ENCODE measurements at regions not wholly inside any gene's neighbourhood (a gene's known extent, or its start where the extent isn't known, plus 50 kb on each side); places are given as distances from the start of the nearest gene placed in this dataset.

GRCh38 chr10:6763423-6763822 lies 183.3 kb upstream of the PRKCQ start:
- no peak for DNase-seq

GRCh38 chr10:6763001-6763400 lies 182.9 kb upstream of the PRKCQ start:
- DNase-seq: no peak

DNA sequence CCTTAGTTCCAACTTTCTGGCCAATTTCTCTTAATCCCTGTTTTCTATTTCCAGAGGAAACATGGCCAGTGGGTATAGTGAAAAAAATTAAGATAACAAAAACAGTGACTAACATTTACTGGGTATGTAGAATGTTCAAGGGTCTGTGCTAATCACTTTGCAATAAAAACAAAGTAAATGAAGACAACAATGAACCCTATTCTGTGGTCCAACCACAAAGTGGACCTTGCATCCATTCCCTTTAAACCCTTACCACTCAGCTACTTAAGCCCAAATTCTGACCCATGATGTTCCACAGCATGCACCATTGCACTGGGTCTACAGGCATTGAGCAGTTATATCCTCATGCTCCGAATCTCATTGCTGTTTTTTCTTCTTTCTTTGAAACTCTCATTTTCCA lies 179.9 kb upstream of the PRKCQ start:
- DNase-seq: no peak

- no peak for DNase-seq
These were observed 177.1 kb upstream of the PRKCQ start for GRCh38 chr10:6757158-6757557.

GRCh38 chr10:6756716-6757115 lies 176.6 kb upstream of the PRKCQ start:
- no peak for DNase-seq

GRCh38 chr10:6755781-6756460 lies 175.8 kb upstream of the PRKCQ start:
- no peak for DNase-seq

GRCh38 chr10:6753644-6754043 lies 173.6 kb upstream of the PRKCQ start:
- DNase-seq: no peak

DNA sequence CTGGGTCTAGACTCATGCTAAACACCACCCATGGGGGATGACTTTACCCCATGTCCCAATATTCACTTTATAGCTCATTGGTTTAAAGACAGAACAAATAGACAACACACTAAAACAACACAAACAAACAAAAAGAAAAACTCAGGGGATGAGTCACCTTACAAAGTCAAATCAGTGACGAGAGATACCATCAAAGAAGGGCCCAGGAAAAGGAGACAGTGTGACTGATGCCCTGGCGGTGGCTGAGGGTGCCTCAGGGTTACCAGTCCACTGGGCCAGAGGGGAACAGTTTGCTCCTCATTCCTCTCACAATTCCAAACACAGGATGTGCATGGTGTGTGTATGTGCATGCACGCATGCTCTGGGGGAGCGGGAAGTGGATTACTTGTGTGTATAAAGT lies 171.3 kb upstream of the PRKCQ start:
- DNase-seq: no peak

GRCh38 chr10:6748981-6749635 lies 169.0 kb upstream of the PRKCQ start:
- no peak for DNase-seq

GRCh38 chr10:6748029-6748428 lies 168.0 kb upstream of the PRKCQ start:
- DNase-seq: no peak

DNA sequence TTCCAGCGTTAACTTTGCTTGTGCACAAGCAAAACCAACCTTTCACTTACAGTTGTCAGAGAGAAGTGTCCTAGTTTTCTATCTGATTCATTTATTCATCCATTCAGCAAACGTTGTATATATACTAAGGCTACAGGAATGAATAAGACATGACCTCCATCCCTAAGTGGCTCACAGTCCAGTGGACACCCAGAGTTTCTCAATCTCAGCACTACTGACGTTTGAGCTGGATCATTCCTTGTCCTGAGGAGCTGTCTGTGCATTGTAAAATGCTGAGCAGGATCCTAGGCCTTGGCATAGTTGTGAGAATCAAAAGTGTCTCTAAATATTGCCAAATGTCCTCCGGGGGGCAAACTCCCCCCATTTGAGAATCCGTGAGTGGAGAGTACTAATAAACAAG lies 166.7 kb upstream of the PRKCQ start:
- DNase-seq: no peak

DNA sequence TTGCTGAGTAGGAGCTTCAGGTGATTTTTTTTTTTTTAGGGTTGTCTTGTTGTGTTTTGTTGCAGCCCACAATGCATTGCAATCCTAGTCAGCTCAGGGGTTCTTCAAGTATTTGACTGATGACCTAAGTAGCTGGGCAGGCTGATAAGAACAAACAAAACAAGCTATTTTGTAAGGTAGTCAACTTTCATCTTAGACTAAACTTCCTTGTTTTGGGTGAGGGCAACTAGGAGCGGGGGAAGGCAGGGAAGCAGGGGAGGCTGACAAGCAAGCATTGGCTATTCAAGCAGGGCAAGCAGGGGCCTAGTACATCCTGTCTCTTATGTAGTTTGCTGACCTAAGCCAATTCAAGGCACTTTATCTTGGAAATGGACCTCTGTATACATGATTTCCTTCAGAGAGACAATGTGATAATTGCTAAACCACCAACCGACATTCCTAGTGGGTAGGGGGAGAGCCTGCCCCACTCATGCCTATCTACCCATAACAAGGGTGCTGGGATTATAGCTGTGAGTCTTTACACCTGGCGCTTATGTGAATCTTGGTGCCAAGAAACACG lies 163.3 kb upstream of the PRKCQ start:
- DNase-seq: no peak

DNA sequence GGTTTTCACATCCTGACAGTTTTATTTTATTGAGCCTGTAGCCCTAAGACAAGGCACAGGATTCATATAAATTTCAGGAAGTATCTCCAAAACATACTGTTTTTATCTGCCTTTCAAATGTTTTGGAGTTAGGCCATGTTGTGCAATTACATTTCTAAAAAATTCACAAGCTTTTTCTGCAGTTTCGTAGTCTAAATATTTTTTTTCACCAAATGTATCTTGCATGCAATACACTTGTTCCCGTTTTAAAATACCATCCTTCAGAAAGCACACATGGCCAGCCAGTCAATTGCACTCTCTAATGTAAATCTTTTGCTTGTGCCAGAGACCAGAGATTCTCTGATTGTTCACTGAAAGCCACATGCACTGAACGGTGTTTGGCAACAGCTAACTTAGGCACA lies 161.5 kb upstream of the PRKCQ start:
- DNase-seq: no peak

DNA sequence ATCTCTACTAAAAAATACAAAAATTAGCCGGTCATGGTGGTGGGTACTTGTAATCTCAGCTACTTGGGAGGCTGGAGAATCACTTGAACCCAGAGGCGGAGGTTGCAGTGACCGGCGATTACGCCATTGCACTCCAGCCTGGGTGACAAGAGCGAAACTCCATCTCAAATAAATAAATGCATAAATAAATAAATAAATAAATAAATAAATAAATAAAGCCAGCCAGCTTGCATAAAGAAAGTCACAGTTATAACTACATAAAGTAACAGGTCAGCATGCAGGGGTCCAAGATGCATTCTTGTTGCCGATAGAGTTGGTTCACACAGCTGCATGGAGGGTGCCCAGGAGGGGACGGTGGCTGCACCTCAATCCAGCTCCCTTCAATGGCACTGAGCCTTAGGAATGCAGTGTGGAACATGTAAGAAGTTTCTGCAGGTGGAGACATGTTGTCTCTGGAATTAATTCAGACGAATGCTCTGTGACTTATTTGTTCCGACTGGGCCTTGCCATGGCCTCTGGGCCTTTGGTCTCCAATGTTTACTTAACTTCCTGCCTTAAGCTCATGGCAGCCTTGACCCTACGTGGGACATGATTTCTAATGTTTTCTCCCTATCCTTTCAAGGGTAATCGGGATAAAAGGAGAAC lies 159.6 kb upstream of the PRKCQ start:
- DNase-seq: no peak

- DNase-seq: no peak
These were observed 158.2 kb upstream of the PRKCQ start for GRCh38 chr10:6738112-6738768.

DNA sequence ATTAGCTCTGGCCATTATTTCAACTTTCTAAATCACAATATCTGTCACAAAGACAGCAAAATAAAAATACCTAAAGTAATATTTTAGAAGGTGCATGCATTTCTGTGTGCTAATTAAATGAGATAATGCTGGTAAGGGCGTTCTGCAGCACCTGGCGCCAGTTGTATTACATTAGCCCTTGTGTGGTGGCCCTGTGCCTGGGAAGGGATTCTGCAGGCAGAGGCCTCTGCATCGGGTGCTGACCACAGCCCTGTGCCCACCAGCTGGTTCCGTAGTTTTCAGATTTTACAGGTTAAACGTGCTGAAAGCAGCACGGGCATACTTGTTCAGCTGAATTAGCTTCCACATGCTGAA lies 157.7 kb upstream of the PRKCQ start:
- DNase-seq: no peak

- no peak for DNase-seq
These were observed 157.1 kb upstream of the PRKCQ start for GRCh38 chr10:6737080-6737641.

DNA sequence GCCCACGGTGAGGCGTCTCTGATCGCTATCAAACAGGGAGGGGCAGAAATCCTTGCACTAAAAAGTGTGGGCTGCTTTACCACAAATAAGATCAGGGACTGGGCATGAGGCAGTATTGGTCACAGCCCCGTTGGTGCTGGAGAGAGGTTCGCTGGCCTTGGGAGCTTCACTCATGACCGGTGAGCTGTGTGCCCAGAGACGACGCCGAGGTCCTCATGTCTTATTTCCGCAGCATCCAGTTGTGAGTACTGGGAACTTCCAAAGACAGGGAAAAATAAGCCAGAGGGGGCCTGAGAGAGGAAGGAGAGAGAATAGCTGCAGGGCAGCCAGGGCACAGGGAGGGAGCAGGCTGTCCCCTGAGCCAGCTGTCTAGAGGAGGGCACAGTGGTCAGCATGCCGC lies 154.2 kb upstream of the PRKCQ start:
- DNase-seq: no peak

DNA sequence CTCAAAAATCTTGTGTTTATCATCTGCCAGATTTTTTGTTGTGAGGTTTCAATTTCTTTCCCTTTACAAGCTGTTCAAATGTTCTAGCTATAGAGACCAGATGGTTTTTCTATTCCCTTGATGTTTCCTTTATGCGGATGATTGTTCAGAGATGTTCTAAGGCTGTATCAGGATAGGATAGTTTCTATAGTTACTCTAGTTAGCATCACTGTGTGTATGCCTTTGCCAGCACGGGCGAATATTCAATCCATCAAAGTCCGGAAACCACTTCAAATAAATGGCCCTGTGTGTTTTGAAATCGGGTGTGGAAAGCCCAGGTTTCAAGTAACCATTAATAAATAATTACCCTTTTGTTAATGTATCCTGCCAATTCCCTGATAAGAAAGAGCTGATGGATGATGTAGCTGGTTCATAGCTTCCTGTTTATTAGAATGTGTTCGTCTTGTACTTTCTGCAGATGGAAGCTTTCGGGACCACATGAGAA lies 149.8 kb upstream of the PRKCQ start:
- no peak for DNase-seq

GRCh38 chr10:6729071-6729774 lies 149.1 kb upstream of the PRKCQ start:
- DNase-seq: no peak

- DNase-seq: no peak
These were observed 146.8 kb upstream of the PRKCQ start for GRCh38 chr10:6726924-6727323.

DNA sequence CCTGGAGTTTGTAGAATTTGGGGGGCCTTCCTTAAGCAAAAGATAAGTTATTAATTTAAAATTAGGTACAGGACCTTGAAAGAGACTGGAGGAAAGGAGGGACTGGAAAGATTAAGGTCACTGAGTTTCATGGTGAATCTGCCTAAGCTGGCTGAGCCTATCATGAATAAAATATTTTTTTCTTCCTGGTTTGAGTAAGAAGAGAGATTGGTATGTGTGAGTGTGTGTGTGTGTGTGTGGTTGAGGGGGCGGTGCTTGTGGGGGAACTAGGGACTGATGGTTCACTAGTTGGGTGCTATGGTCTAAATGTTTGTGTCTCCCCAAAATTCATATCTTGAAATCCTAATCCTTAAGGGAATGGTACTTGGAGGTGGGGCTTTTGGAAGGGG lies 142.5 kb upstream of the PRKCQ start:
- no peak for DNase-seq

All from CD4-positive, alpha-beta T cell treated with Interleukin-17A for 4 hours (primary cell).